ENCODE measurements at regions not wholly inside any gene's neighbourhood (a gene's known extent, or its start where the extent isn't known, plus 50 kb on each side); places are given as distances from the start of the nearest gene placed in this dataset.

DNA sequence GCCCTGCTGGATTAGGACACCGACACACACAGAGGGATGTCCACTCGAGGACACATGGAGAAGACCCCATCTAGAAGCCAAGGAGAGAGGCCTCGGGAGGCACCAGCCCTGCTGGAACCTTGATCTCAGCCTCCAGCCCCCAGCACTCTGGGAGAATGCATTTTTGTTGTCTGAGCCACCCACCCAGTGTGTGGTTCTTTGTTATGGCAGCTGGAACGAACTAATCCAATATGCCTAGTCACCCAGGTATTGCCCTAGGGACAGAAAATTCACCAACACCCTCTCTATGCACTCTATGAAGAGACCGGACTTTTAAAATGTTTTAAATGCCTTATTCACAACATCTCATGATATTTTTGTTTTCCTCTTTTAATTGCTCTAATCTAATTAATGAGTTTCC is 117.4 kb downstream of the CRYAA start:
- Histone ChIP-seq H3K9me3 (replicated peaks; ENCODE audit: control insufficient read depth, insufficient read depth, low read length) (no peaks in the 10 kb centered on the region), H3K36me3 (ENCODE audit: control insufficient read depth in 2 of 2, extremely low read depth in 1 of 2, insufficient read depth in 2 of 2, low read length in 2 of 2) (no peaks in the 10 kb centered on the region), H3K4me1 (ENCODE audit: control insufficient read depth, extremely low read depth, insufficient read depth, low read length) (no peaks in the 10 kb centered on the region), H3K27ac (ENCODE audit: insufficient read depth, low read depth, low read length) (no peak overlapping the region), H4K20me1 (replicated peaks; ENCODE audit: control insufficient read depth, extremely low read depth, insufficient read depth, low read length) (no peaks in the 10 kb centered on the region), H3K4me2 (ENCODE audit: insufficient read depth, low read length) (no peak overlapping the region), H3K9me1 (replicated peaks; ENCODE audit: control insufficient read depth, extremely low read depth, insufficient read depth, low read length) (no peaks in the 10 kb centered on the region), H3K27me3 (ENCODE audit: control insufficient read depth in 2 of 2, insufficient read depth in 2 of 2, low read length in 2 of 2) (no peaks in the 10 kb centered on the region), H2AFZ (ENCODE audit: low read depth, low read length) (no peak overlapping the region), H3K79me2 (ENCODE audit: control insufficient read depth, insufficient read depth, low read length) (no peaks in the 10 kb centered on the region), H3K9ac (replicated peaks; ENCODE audit: extremely low read depth, insufficient read depth, low read length) (no peak overlapping the region), H3K4me3 (replicated peaks in 1 of 3; ENCODE audit: insufficient read depth in 1 of 3, low read depth in 1 of 3, low read length in 3 of 3) (no peak overlapping the region)
- BruUV-seq (replicated peaks) = no TSS peak
- TF ChIP-seq MYC (IDR thresholded peaks at IDR 0.05; ENCODE audit: low read depth, low read length) (no peak), FOS (IDR thresholded peaks at IDR 0.05; ENCODE audit: borderline replicate concordance, insufficient read depth, low read length) (no peak), GATA2 (IDR thresholded peaks at IDR 0.05; ENCODE audit: insufficient read depth, insufficient read length, low read depth, low read length) (no peak), JUN (IDR thresholded peaks at IDR 0.05; ENCODE audit: borderline replicate concordance, insufficient read depth, insufficient read length, low read depth) (no peak), POLR2A (IDR thresholded peaks at IDR 0.05; ENCODE audit: low read depth, low read length) (no peak), EZH2 (IDR thresholded peaks at IDR 0.05; ENCODE audit: borderline replicate concordance, low read depth, low read length, severe bottlenecking) (no peak), POLR2AphosphoS5 (IDR thresholded peaks at IDR 0.05; ENCODE audit: insufficient read depth, low read depth, low read length) (no peak)
- TF ChIP-seq, protein P1, sequence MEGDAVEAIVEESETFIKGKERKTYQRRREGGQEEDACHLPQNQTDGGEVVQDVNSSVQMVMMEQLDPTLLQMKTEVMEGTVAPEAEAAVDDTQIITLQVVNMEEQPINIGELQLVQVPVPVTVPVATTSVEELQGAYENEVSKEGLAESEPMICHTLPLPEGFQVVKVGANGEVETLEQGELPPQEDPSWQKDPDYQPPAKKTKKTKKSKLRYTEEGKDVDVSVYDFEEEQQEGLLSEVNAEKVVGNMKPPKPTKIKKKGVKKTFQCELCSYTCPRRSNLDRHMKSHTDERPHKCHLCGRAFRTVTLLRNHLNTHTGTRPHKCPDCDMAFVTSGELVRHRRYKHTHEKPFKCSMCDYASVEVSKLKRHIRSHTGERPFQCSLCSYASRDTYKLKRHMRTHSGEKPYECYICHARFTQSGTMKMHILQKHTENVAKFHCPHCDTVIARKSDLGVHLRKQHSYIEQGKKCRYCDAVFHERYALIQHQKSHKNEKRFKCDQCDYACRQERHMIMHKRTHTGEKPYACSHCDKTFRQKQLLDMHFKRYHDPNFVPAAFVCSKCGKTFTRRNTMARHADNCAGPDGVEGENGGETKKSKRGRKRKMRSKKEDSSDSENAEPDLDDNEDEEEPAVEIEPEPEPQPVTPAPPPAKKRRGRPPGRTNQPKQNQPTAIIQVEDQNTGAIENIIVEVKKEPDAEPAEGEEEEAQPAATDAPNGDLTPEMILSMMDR (IDR thresholded peaks at IDR 0.05; ENCODE audit: extremely low read depth in 1 of 2, insufficient read depth in 1 of 2, low read depth in 1 of 2, low read length in 2 of 2) = no peak
- dilution Hi-C loops (cut with MboI; ENCODE audit: extremely low pct_ligation_motif_present, low sequenced_read_pairs) = no loop called here
- intact Hi-C loops (cut with micrococcal nuclease) = no loop called here
- CTCF ChIA-PET = no interaction called here
- FAIRE-seq (no peak), DNase-seq (ENCODE audit: low read depth, low spot score) (no peak)
- POLR2A ChIA-PET = no interaction called here
